ENCODE measurements at regions not wholly inside any gene's neighbourhood (a gene's known extent, or its start where the extent isn't known, plus 50 kb on each side); places are given as distances from the start of the nearest gene placed in this dataset.
"Not testable (repeated sequence)": the region's sequence is repeated elsewhere in the genome, so short reads cannot be mapped to it uniquely, and the experiment has no call there.

- no peak for DNase-seq (ENCODE audit: low read depth)
Measured at GRCh38 chr2:234861841-234862735, 89.7 kb upstream of the SH3BP4 start.

GRCh38 chr2:234859330-234859872, 92.4 kb upstream of the SH3BP4 start:
- not testable (repeated sequence) for DNase-seq (ENCODE audit: low read depth)

- no peak for DNase-seq (ENCODE audit: low read depth)
Measured at GRCh38 chr2:234858790-234859329, 93.0 kb upstream of the SH3BP4 start.

GRCh38 chr2:234858145-234858544, 93.7 kb upstream of the SH3BP4 start:
- no peak for DNase-seq (ENCODE audit: low read depth)

GRCh38 chr2:234853729-234854128, 98.1 kb upstream of the SH3BP4 start:
- DNase-seq (ENCODE audit: low read depth): no peak

GRCh38 chr2:234852941-234853340, 98.9 kb upstream of the SH3BP4 start:
- DNase-seq (ENCODE audit: low read depth): no peak

- no peak for DNase-seq (ENCODE audit: low read depth)
Measured at GRCh38 chr2:234852035-234852434, 99.8 kb upstream of the SH3BP4 start.

- no peak for DNase-seq (ENCODE audit: low read depth)
Measured at GRCh38 chr2:234851451-234851850, 100.4 kb upstream of the SH3BP4 start.

GRCh38 chr2:234850818-234851217, 101.0 kb upstream of the SH3BP4 start:
- no peak for DNase-seq (ENCODE audit: low read depth)

GRCh38 chr2:234849678-234850077, 102.1 kb upstream of the SH3BP4 start:
- no peak for DNase-seq (ENCODE audit: low read depth)

- no peak for DNase-seq (ENCODE audit: low read depth)
Measured at GRCh38 chr2:234848578-234848977, 103.2 kb upstream of the SH3BP4 start.

GRCh38 chr2:234847639-234848038, 104.2 kb upstream of the SH3BP4 start:
- DNase-seq (ENCODE audit: low read depth): no peak

GRCh38 chr2:234847364-234847635, 104.5 kb upstream of the SH3BP4 start:
- DNase-seq (ENCODE audit: low read depth): no peak

- DNase-seq (ENCODE audit: low read depth): no peak
Measured at GRCh38 chr2:234846599-234847363, 105.0 kb upstream of the SH3BP4 start.

- DNase-seq (ENCODE audit: low read depth): no peak
Measured at GRCh38 chr2:234845602-234846590, 105.9 kb upstream of the SH3BP4 start.

- DNase-seq (ENCODE audit: low read depth): no peak
Measured at GRCh38 chr2:234843411-234843810, 108.4 kb upstream of the SH3BP4 start.

- no peak for DNase-seq (ENCODE audit: low read depth)
Measured at GRCh38 chr2:234842753-234843152, 109.1 kb upstream of the SH3BP4 start.

GRCh38 chr2:234841321-234842015, 110.3 kb upstream of the SH3BP4 start:
- no peak for DNase-seq (ENCODE audit: low read depth)

- DNase-seq (ENCODE audit: low read depth): no peak
Measured at GRCh38 chr2:234840336-234840735, 111.5 kb upstream of the SH3BP4 start.

GRCh38 chr2:234839285-234839684, 112.5 kb upstream of the SH3BP4 start:
- no peak for DNase-seq (ENCODE audit: low read depth)

- no peak for DNase-seq (ENCODE audit: low read depth)
Measured at GRCh38 chr2:234836271-234836670, 115.5 kb upstream of the SH3BP4 start.
